ENCODE measurements at regions not wholly inside any gene's neighbourhood (a gene's known extent, or its start where the extent isn't known, plus 50 kb on each side); places are given as distances from the start of the nearest gene placed in this dataset.
"Not testable (repeated sequence)": the region's sequence is repeated elsewhere in the genome, so short reads cannot be mapped to it uniquely, and the experiment has no call there.

GRCh38 chr16:33920761-33921545 is 461.5 kb downstream of the TP53TG3F start:
- not testable (repeated sequence) for TF ChIP-seq CTCF (IDR thresholded peaks at IDR 0.05); POLR2A (IDR thresholded peaks at IDR 0.05; ENCODE audit: low read depth)
